ENCODE measurements at regions not wholly inside any gene's neighbourhood (a gene's known extent, or its start where the extent isn't known, plus 50 kb on each side); places are given as distances from the start of the nearest gene placed in this dataset.

GRCh38 chr20:24892522-24892921, 56.5 kb upstream of the CST7 start:
- Mint-ChIP-seq H3K27ac (no peak overlapping the region), H3K4me3 (no peak overlapping the region), H3K36me3 (ENCODE audit: low read depth) (no peaks in the 10 kb centered on the region), H3K4me1 (no peaks in the 10 kb centered on the region), H3K27me3 (no peaks in the 10 kb centered on the region), H3K9me3 (no peaks in the 10 kb centered on the region)
- no peak for ATAC-seq (ENCODE audit: low read depth)
- TF ChIP-seq CTCF (IDR thresholded peaks at IDR 0.05) = no peak
- DNase-seq = no peak
- intact Hi-C loops (cut with micrococcal nuclease) = no loop called here
- CTCF ChIA-PET = no interaction called here
- POLR2A ChIA-PET = no interaction called here

DNA sequence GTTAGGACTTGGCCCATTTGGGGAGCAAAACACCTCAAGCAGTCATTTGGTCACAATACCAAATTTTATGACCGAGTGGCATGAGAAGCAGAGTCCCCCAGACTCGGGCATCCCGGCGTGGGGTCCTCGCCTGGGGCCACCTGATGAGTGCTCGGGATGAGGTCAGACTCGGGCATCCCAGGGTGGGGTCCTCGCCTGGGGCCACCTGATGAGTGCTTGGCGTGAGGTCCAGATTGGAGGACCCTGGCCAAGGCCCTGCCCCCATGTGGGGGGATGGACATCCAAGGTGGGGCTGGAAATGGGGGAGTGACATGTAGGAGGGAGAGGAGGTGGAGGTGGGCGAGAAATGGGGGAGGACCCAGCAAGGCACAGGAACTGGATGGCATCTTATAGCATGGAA, 56.1 kb upstream of the CST7 start:
- DNase-seq = no peak
- H3K27me3 Mint-ChIP-seq = no peaks in the 10 kb centered on the region
- CTCF ChIA-PET = no interaction called here
- no peak for TF ChIP-seq CTCF (IDR thresholded peaks at IDR 0.05)
- no peaks in the 10 kb centered on the region for H3K36me3 Mint-ChIP-seq (ENCODE audit: low read depth)
- H3K4me1 Mint-ChIP-seq = no peaks in the 10 kb centered on the region
- no peaks in the 10 kb centered on the region for H3K9me3 Mint-ChIP-seq
- no peak overlapping the region for H3K27ac Mint-ChIP-seq
- POLR2A ChIA-PET = no interaction called here
- ATAC-seq (ENCODE audit: low read depth) = no peak
- no peak overlapping the region for H3K4me3 Mint-ChIP-seq
- intact Hi-C loops (cut with micrococcal nuclease) = no loop called here

GRCh38 chr20:24894488-24894887, 54.6 kb upstream of the CST7 start:
- no peak for ATAC-seq (ENCODE audit: low read depth)
- Mint-ChIP-seq H3K27ac (no peak overlapping the region), H3K4me3 (no peak overlapping the region), H3K4me1 (no peaks in the 10 kb centered on the region), H3K9me3 (peaks cover 6% of the 10 kb centered on the region), H3K36me3 (ENCODE audit: low read depth) (no peaks in the 10 kb centered on the region), H3K27me3 (no peaks in the 10 kb centered on the region)
- no peak for TF ChIP-seq CTCF (IDR thresholded peaks at IDR 0.05)
- ChIA-PET CTCF (no interaction called here), POLR2A (no interaction called here)
- intact Hi-C loops (cut with micrococcal nuclease) = no loop called here
- DNase-seq = no peak

GRCh38 chr20:24894967-24895366, 54.1 kb upstream of the CST7 start:
- DNase-seq (no peak), ATAC-seq (ENCODE audit: low read depth) (no peak)
- no peak overlapping the region for H3K4me3 Mint-ChIP-seq
- no peaks in the 10 kb centered on the region for H3K27me3 Mint-ChIP-seq
- H3K36me3 Mint-ChIP-seq (ENCODE audit: low read depth) = peaks cover 2% of the 10 kb centered on the region
- TF ChIP-seq CTCF (IDR thresholded peaks at IDR 0.05) = no peak
- POLR2A ChIA-PET = no interaction called here
- intact Hi-C loops (cut with micrococcal nuclease) = no loop called here
- peaks cover 11% of the 10 kb centered on the region for H3K9me3 Mint-ChIP-seq
- CTCF ChIA-PET = no interaction called here
- no peak overlapping the region for H3K27ac Mint-ChIP-seq
- no peaks in the 10 kb centered on the region for H3K4me1 Mint-ChIP-seq

DNA sequence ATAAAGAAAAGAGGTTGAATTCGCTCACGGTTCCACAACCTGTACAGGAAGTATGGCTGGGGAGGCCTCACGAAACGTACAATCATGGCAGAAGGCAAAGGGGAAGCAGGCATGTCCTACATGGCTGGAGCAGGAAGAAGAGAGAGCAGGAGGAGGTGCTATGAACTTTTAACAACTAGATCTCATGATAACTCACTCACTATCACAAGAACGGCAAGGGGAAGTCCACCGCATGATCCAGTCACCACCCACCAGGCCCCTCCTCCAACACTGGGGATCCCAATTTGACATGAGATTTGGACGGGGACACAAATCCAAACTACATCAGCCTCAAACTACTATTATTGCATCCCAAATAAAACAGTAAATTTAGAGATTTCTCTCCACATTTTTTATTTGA, 53.6 kb upstream of the CST7 start:
- peaks cover 2% of the 10 kb centered on the region for H3K36me3 Mint-ChIP-seq (ENCODE audit: low read depth)
- H3K27ac Mint-ChIP-seq = no peak overlapping the region
- no peak for DNase-seq
- no peak overlapping the region for H3K4me3 Mint-ChIP-seq
- POLR2A ChIA-PET = no interaction called here
- intact Hi-C loops (cut with micrococcal nuclease) = no loop called here
- no peaks in the 10 kb centered on the region for H3K4me1 Mint-ChIP-seq
- no peaks in the 10 kb centered on the region for H3K27me3 Mint-ChIP-seq
- CTCF ChIA-PET = no interaction called here
- no peak for ATAC-seq (ENCODE audit: low read depth)
- peaks cover 13% of the 10 kb centered on the region for H3K9me3 Mint-ChIP-seq
- TF ChIP-seq CTCF (IDR thresholded peaks at IDR 0.05) = no peak
